Osteoblast (primary cell): ENCODE measurements at regions not wholly inside any gene's neighbourhood (a gene's known extent, or its start where the extent isn't known, plus 50 kb on each side); places are given as distances from the start of the nearest gene placed in this dataset.
A peak's percentile ranks its signal among the peaks of the same experiment; 100 is the strongest.

Experiments used
- DNase-seq: peaks from one replicate; pipeline ENCODE4 v3.0.0; 2011; ENCODE audit warnings: low spot score, mixed read lengths; ENCODE audit not compliant: insufficient read length; ENCODE audit errors: missing footprints
- H2AFZ ChIP-seq: 2 replicates; pipeline ENCODE4 v1.6.0; 2011; ENCODE audit warnings: mild to moderate bottlenecking, low read length
- H3K27ac ChIP-seq: 2 replicates; pipeline ENCODE4 v1.5.1; 2011; ENCODE audit warnings: mild to moderate bottlenecking, low read depth, low read length, moderate library complexity
- H3K27me3 ChIP-seq: 2 replicates; pipeline ENCODE4 v1.6.0; 2012; ENCODE audit warnings: mild to moderate bottlenecking, control low read depth, inconsistent platforms, low read length, moderate library complexity; ENCODE audit not compliant: insufficient read depth
- H3K36me3 ChIP-seq: 2 replicates; pipeline ENCODE4 v1.5.1; 2011; ENCODE audit warnings: mild to moderate bottlenecking, low read length, control low read depth, moderate library complexity; ENCODE audit not compliant: insufficient read depth
- H3K4me1 ChIP-seq: 2 replicates; pipeline ENCODE4 v1.5.1; 2011; ENCODE audit warnings: mild to moderate bottlenecking, low read length, control low read depth, moderate library complexity; ENCODE audit not compliant: insufficient read depth
- H3K4me2 ChIP-seq: 2 replicates; pipeline ENCODE4 v1.6.0; 2011; ENCODE audit warnings: mild to moderate bottlenecking, low read length; ENCODE audit not compliant: insufficient read depth
- H3K4me3 ChIP-seq: fragments of 200-600 bp; sonication (generic); 3 replicates; pipeline ENCODE4 v1.5.1; 2012; ENCODE audit warnings: mild to moderate bottlenecking, low read length, inconsistent platforms; ENCODE audit not compliant: insufficient read depth
- H3K79me2 ChIP-seq: 2 replicates; pipeline ENCODE4 v1.6.0; 2012; ENCODE audit warnings: mild to moderate bottlenecking, low read length, control low read depth, inconsistent platforms; ENCODE audit not compliant: insufficient read depth
- H3K9me3 ChIP-seq: 2 replicates; pipeline ENCODE4 v1.5.1; 2011; ENCODE audit warnings: low read depth, low read length, control low read depth
- H4K20me1 ChIP-seq: 2 replicates; pipeline ENCODE4 v1.6.0; 2012; ENCODE audit warnings: mild to moderate bottlenecking, low read length, control low read depth; ENCODE audit not compliant: insufficient read depth
- CTCF ChIP-seq: IDR thresholded peaks from 2 replicates; pipeline ENCODE4 v1.5.1; 2011; ENCODE audit warnings: mild to moderate bottlenecking, low read depth, low read length, moderate library complexity; ENCODE audit errors: extremely low read depth

DNA sequence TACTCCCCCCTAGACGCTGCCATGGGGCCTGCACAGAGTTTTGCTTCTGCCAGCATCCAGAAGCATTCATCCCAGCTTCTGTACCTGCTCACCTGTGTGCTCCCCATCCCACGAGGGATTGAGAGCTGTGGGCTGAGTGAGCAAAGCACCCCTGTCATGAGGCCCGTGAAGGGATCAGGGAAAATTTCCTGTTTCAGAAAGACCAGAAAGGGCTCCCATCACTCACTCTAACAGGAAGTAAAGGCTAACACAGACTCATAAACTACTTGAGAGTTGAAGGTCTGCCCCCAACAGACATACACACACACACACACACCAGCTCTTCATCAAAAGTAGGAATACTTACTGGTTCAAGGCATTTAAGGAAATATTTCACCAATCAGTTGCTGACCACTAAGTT lies 256.5 kb upstream of the NT5E start:
- Histone ChIP-seq H4K20me1 (no peaks in the 10 kb centered on the region), H3K9me3 (no peaks in the 10 kb centered on the region), H3K79me2 (no peaks in the 10 kb centered on the region), H3K4me2 (no peak overlapping the region), H3K27ac (no peak overlapping the region), H3K4me1 (peaks cover 19% of the 10 kb centered on the region), H3K36me3 (no peaks in the 10 kb centered on the region), H3K4me3 (no peak overlapping the region), H3K27me3 (no peaks in the 10 kb centered on the region), H2AFZ (no peak overlapping the region)
- no peak for TF ChIP-seq CTCF
- no peak for DNase-seq

GRCh38 chr6:85192596-85192995 lies 257.3 kb upstream of the NT5E start:
- H3K27me3 ChIP-seq: no peaks in the 10 kb centered on the region
- TF ChIP-seq CTCF: no peak
- no peaks in the 10 kb centered on the region for H4K20me1 ChIP-seq
- H3K27ac ChIP-seq: peak overlapping the region; percentile 82
- H2AFZ ChIP-seq: peak overlapping the region; percentile 50
- peaks cover 24% of the 10 kb centered on the region for H3K4me1 ChIP-seq
- H3K4me2 ChIP-seq: no peak overlapping the region
- H3K36me3 ChIP-seq: no peaks in the 10 kb centered on the region
- H3K79me2 ChIP-seq: no peaks in the 10 kb centered on the region
- peak overlapping the region; percentile 8 for H3K4me3 ChIP-seq
- H3K9me3 ChIP-seq: no peaks in the 10 kb centered on the region
- DNase-seq: no peak

DNA sequence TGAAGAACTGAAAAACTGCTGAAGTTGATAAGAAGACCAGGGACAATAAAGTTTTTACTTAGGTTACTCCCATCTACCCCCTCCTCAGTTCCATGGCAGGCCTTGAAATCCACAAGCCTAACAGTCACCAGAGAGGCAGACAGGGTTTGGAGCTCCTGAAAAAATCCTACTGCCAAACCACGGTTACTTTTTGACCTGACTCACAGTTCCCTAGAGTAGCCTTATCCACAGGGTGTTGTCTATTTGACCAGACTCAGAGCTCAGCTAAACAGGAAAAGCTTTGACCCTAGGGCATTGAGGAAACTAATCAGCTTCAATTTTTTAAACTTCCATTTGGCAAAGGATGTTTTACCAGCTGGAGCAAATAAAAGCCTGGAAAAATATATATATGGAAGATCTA lies 257.7 kb upstream of the NT5E start:
- H3K27me3 ChIP-seq: no peaks in the 10 kb centered on the region
- no peak overlapping the region for H2AFZ ChIP-seq
- H3K4me1 ChIP-seq: peaks cover 28% of the 10 kb centered on the region
- TF ChIP-seq CTCF: no peak
- H3K4me2 ChIP-seq: peak overlapping the region; percentile 25
- no peaks in the 10 kb centered on the region for H3K79me2 ChIP-seq
- H3K27ac ChIP-seq: peak overlapping the region; percentile 82
- H4K20me1 ChIP-seq: no peaks in the 10 kb centered on the region
- no peaks in the 10 kb centered on the region for H3K36me3 ChIP-seq
- H3K4me3 ChIP-seq: peak overlapping the region; percentile 8
- H3K9me3 ChIP-seq: no peaks in the 10 kb centered on the region
- peak; percentile 30 for DNase-seq

- no peak for TF ChIP-seq CTCF
- Histone ChIP-seq H3K4me3 (no peak overlapping the region), H2AFZ (no peak overlapping the region), H3K79me2 (no peaks in the 10 kb centered on the region), H3K4me2 (peak overlapping the region; percentile 25), H3K4me1 (peaks cover 34% of the 10 kb centered on the region), H3K9me3 (no peaks in the 10 kb centered on the region), H3K27me3 (no peaks in the 10 kb centered on the region), H3K27ac (peak overlapping the region; percentile 82), H3K36me3 (no peaks in the 10 kb centered on the region), H4K20me1 (no peaks in the 10 kb centered on the region)
- peak; percentile 19 for DNase-seq
Observed at GRCh38 chr6:85191656-85192055, 258.2 kb upstream of the NT5E start.
